SK-N-MC (cell line): ENCODE measurements at regions not wholly inside any gene's neighbourhood (a gene's known extent, or its start where the extent isn't known, plus 50 kb on each side); places are given as distances from the start of the nearest gene placed in this dataset.

ENCODE experiments used
- EZH2 ChIP-seq: fragments of 200-600 bp; sonication (generic); IDR thresholded peaks from one replicate; pipeline ENCODE4 v1.6.1; 2017; ENCODE audit warnings: antibody characterized with exemption
- POLR2AphosphoS5 ChIP-seq: IDR thresholded peaks from 2 replicates; pipeline ENCODE4 v1.6.1; 2012; ENCODE audit warnings: mild to moderate bottlenecking, low read depth, low read length, borderline replicate concordance

DNA sequence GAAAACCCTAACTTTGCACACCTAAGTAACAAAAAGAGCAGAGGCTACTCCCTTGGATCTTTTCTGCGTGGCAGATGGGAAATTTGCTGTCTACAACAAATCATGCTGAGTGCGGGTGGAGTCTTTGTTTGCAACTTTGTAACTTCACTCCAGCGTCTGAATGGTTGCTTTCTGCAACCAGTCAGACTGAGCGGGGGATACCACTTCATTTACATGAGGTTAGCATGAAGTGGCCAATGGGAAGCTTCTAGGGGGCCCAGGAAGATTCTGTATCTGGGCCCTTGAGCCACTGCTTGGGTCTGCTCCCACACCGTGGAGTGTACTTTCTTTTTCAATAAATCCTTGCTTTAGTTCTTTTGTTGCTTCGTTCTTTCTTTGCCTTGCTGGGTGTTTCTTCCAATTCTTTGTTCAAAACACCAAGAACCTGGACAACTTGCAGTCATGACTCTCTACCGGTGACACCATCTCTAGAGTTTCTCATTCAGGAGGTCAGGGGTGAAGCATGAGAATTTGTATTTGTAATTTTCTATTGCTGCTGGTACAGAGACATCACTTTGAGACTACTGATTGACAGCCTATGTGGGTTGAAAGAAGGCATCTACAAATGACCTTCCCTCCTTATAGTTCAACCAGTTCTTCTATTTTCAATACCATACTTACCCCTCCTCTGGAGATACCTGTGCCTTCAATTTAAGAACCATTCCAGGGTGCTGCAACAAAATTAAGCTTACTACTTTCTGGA is 55.8 kb upstream of the RC3H1 start:
- TF ChIP-seq POLR2AphosphoS5 (no peak), EZH2 (no peak)
